ENCODE measurements at regions not wholly inside any gene's neighbourhood (a gene's known extent, or its start where the extent isn't known, plus 50 kb on each side); places are given as distances from the start of the nearest gene placed in this dataset.

- TF ChIP-seq CTCF (IDR thresholded peaks at IDR 0.05; ENCODE audit: low read depth, low read length, poor library complexity, severe bottlenecking) (no peak), EZH2phosphoT487 (IDR thresholded peaks at IDR 0.05; ENCODE audit: borderline replicate concordance, low read length) (no peak)
These were observed 400.5 kb downstream of the PRDM2 start for GRCh38 chr1:14100444-14100843.

All from DOHH2 (cell line).